ENCODE measurements at regions not wholly inside any gene's neighbourhood (a gene's known extent, or its start where the extent isn't known, plus 50 kb on each side); places are given as distances from the start of the nearest gene placed in this dataset.

DNA sequence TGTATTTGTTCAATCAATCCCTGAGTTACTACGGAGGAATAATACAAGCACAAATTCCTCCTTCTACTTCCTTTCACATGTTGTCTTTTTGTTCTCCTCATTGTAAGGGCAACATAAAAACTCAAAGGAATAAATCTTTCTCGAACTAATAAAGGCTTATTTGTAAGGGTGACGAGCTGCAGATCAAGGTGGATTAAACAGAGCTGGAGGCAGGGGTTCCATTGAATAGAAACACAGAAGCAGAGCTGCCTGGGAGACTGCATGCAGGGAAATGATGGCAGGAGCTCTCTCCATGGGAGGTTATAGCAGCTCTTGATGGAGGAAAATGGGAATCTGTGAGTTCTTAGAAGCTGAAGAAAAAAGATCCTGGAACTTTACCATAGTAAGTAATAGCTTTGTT, 160.2 kb downstream of the CYYR1 start:
- DNase-seq = no peak

GRCh38 chr21:26409735-26410134, 163.4 kb downstream of the CYYR1 start:
- no peak for DNase-seq

DNA sequence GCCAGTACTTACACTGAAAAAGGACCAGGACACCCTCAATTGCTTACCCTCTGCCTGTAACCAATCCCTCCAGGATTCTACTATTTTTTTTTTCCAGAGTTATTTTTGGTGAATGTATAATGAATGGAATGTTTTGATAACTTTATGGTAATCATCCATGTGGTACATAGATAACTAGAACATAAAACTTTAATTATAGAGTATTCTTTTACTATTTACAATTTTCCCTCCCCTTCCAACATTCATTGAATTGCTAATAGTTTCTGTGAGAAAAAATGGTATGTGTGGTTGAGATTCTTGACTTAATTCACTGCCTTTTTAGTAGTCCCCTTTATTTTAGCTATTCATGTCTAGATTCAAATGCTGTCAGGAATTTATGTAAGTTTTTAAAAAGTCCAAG, 164.6 kb downstream of the CYYR1 start:
- no peak for DNase-seq

GRCh38 chr21:26406526-26406925, 166.6 kb downstream of the CYYR1 start:
- DNase-seq = no peak

DNA sequence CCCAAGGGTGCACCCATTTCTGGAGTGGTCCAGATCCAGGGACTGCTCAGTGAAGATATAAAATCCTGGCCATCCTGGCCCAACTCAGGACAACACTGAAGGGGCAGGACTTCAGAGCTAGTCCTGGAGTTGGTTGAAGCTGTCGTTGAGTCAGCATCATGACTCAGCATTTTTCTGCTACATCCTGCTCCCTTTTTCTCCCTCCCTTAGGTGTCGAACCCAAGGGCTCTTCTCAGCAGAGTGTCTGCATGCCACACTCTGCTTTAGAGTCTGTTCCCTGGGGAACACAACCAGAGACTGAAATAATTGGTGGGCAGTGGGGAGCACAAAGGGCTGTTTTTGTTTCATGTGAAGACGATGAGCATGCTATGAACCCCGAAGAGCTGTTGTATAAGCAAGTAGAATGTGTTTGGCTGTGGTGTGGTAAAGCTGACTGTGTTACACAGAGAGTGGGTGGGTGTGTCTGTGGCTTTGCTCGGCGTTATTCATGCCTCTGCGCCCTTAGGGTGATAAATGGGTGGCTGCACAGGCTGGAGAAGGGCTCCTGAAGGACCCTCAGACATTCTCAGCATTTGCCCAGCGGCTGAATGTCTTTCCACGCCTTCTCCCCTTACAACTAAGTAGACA, 167.2 kb downstream of the CYYR1 start:
- peak in 1 of 2 donors; percentile 1 for DNase-seq

DNA sequence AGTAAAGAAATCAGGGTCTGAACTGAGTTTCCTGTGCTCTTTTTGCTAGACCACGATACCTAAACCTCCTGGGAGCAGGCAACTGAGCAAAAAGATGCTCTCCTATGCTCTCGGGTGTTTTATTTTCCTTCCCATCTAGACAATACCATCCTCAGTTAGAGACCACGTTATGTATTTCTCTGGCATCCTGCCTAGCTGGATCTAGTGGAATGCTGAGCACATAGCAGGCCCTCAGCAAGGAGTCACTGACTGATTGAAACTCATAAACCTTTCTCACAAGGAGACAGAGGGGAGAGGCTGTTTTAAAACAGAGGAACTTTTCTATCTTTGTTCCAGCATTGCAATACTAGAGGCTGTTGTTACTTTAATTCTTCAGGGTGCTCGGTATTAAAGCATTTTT, 168.0 kb downstream of the CYYR1 start:
- DNase-seq = no peak

GRCh38 chr21:26404288-26404687, 168.8 kb downstream of the CYYR1 start:
- no peak for DNase-seq

DNA sequence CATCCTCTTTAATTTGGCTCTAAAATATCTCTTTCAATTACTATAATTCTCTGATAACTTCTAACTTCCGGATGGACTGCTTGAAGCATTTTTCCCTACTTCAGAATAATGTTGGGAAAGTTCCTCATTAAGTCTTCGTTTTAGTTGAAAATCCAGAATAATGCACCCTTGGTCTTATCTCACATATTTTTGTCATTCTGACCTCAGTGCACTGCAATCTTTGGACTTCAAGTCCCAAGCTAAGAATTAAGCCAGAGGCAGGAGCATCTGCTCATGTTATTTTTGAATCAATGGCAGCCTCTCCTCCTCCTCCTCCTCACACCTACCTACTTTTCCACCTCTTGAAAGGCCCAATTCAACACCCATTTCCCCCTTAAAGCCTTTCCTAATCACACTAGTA, 169.8 kb downstream of the CYYR1 start:
- DNase-seq = no peak

- DNase-seq = no peak
These were observed 175.5 kb downstream of the CYYR1 start for GRCh38 chr21:26397545-26397944.

DNA sequence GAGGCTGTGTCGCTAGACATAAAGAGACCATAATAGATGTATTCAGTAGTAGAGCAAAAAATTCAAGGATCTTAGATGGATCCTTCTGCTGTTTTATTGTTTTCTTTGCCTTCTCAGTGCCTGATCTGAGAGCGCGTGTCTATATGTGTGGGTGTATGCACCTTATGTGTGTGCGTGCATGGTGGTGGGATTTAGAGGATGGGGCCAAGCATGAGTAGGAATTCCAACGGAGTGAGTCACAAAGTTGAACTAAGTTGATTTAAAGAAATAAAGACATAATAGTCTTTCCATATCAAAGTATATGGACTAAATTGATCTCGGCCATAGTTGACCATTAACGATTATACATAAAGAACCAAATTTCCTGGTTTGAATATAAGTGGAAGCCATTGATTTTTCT, 178.7 kb downstream of the CYYR1 start:
- DNase-seq = no peak

DNA sequence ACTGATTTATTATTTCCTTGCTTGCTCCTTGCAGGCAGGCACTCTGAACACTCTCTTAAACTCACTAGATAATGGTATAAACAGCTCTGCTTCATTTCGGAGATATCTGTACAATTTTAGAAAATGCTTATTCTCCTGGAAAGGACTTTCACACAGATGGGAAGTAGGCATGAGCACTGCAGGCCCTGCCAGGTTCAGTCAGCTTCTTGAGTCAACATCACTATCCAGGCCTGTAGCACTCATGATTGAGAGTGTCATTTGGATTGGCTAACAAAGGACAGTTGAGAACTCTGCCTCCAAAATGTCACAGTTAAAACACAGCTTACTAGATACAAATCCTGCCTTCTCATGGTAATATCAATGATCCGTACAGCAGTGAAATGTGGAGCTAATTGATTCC, 181.9 kb downstream of the CYYR1 start:
- no peak for DNase-seq

- no peak for DNase-seq
These were observed 183.0 kb downstream of the CYYR1 start for GRCh38 chr21:26389971-26390641.

GRCh38 chr21:26388731-26389231, 184.3 kb downstream of the CYYR1 start:
- no peak for DNase-seq

GRCh38 chr21:26385721-26386120, 187.4 kb downstream of the CYYR1 start:
- no peak for DNase-seq

- no peak for DNase-seq
These were observed 193.5 kb downstream of the CYYR1 start for GRCh38 chr21:26379561-26379960.

DNA sequence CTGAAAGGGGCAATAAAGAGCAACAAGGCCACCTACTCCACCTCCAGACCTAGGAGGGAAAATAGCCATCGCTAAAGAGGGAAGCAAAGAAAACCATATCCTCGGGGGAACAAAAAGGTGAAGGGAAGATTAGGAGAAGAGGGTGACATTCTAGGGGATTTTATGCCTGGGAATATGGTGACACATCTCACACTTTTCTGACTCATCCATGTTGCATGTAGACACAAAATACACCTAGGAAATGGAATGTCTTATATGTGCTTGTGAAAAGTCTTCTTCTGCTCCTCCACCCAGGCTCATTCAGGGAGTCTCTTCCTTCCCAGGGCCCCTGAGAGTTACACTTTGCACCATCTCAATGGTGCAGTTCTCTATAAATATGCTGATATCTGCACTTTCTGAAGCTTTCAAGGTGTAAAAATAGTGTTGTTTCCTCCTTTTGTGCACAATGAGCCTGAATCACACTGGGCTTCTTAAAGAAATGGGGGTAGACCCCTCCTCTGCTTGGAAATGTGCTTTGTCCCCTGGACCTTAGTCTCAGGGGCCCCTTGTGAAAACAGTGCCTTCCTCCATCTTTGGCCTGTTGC, 195.9 kb downstream of the CYYR1 start:
- no peak for DNase-seq

- DNase-seq = no peak
These were observed 198.3 kb downstream of the CYYR1 start for GRCh38 chr21:26374817-26375216.

- DNase-seq = no peak
These were observed 198.2 kb upstream of the APP start for GRCh38 chr21:26368591-26369320.

DNA sequence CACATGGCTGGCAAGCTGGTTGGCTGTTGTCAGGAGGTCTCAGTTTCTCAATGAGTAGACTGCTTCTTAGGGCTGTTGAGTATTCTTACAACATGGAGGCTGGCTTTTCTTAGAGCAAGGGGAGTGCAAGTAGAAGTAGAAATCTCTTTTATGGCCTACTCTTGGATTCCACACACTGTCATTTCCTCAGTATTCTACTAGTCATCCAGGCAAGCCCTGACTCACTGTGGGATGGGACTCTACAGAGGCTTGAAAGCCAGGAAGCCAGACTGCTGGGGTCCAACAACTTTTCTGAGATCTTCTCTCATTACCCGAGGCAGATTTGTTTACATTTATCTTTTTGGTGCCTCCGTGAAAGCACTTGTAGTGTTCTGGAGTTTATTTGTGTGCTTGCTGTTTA, 196.2 kb upstream of the APP start:
- DNase-seq = no peak

- no peak for DNase-seq
These were observed 195.3 kb upstream of the APP start for GRCh38 chr21:26365849-26366248.

DNA sequence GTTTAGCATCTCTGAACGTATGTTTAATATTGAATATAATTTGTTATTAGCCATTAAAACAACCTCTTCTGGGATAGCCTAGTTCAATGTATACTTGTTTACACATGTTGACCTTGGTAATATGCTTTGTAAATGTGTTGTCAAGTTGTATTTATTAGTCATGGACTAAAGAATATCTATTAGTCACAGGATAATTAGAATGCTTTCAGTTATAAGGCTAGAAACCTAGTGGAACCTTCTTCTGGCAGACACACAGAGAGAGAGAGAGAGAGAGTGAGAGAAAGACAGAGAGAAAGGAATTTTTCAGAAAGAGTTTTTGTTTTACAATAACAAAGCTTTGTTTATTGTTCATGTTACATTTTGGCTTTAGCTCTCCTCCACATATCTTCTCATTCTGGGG, 181.1 kb upstream of the APP start:
- no peak for DNase-seq

GRCh38 chr21:26332867-26333266, 162.3 kb upstream of the APP start:
- DNase-seq = no peak

- no peak for DNase-seq
These were observed 160.8 kb upstream of the APP start for GRCh38 chr21:26331205-26331980.

Data from stimulated activated CD4-positive, alpha-beta T cell treated with anti-CD3 and anti-CD28 coated beads, Interleukin-2, amount 100 ng/mL, for 48 hours (primary cell).